Smooth muscle cell (in vitro differentiated cells): ENCODE measurements at regions not wholly inside any gene's neighbourhood (a gene's known extent, or its start where the extent isn't known, plus 50 kb on each side); places are given as distances from the start of the nearest gene placed in this dataset.
"Not testable (repeated sequence)": the region's sequence is repeated elsewhere in the genome, so short reads cannot be mapped to it uniquely, and the experiment has no call there.

Experiments used
- DNase-seq: peaks from one replicate; lab custom pipeline; 2025; ENCODE audit not compliant: unreplicated experiment; lab: John Stamatoyannopoulos, UW
- H2AFZ ChIP-seq: fragments of 200-600 bp; sonication (generic); 2 replicates; pipeline ENCODE4 v1.6.0; 2016; ENCODE audit warnings: antibody characterized with exemption, low read depth, mild to moderate bottlenecking
- H3F3A ChIP-seq: fragments of 200-600 bp; sonication (generic); 2 replicates; pipeline ENCODE4 v1.6.0; 2017; ENCODE audit warnings: antibody characterized with exemption, low read depth
- H3K27ac ChIP-seq: fragments of 200-600 bp; sonication (generic); 2 replicates; pipeline ENCODE4 v1.5.1; 2016; ENCODE audit warnings: low read depth, mild to moderate bottlenecking
- H3K27me3 ChIP-seq: fragments of 200-600 bp; sonication (generic); 2 replicates; pipeline ENCODE4 v1.6.1; 2016; ENCODE audit warnings: low read depth, mild to moderate bottlenecking
- H3K36me3 ChIP-seq: fragments of 200-600 bp; sonication (generic); 2 replicates; pipeline ENCODE4 v1.5.1; 2016; ENCODE audit warnings: low read depth
- H3K4me1 ChIP-seq: fragments of 200-600 bp; sonication (generic); 2 replicates; pipeline ENCODE4 v1.5.1; 2016; ENCODE audit warnings: low read depth
- H3K4me2 ChIP-seq: fragments of 200-600 bp; sonication (generic); 2 replicates; pipeline ENCODE4 v1.6.0; 2016; ENCODE audit warnings: mild to moderate bottlenecking
- H3K4me3 ChIP-seq: fragments of 200-600 bp; sonication (generic); 2 replicates; pipeline ENCODE4 v1.5.1; 2016; ENCODE audit warnings: mild to moderate bottlenecking
- H3K79me2 ChIP-seq: fragments of 200-600 bp; sonication (generic); 2 replicates; pipeline ENCODE4 v1.6.0; 2016; ENCODE audit warnings: low read depth, mild to moderate bottlenecking
- H3K9ac ChIP-seq: fragments of 200-600 bp; sonication (generic); 2 replicates; pipeline ENCODE4 v1.6.0; 2016; ENCODE audit warnings: low read depth
- H3K9me3 ChIP-seq: fragments of 200-600 bp; sonication (generic); replicated peaks from 2 replicates; pipeline ENCODE4 v1.5.1; 2016; ENCODE audit warnings: low read depth
- H4K20me1 ChIP-seq: fragments of 200-600 bp; sonication (generic); 2 replicates; pipeline ENCODE4 v1.6.0; 2016; ENCODE audit warnings: low read depth
- CTCF ChIP-seq: fragments of 200-600 bp; sonication (generic); IDR thresholded peaks from 2 replicates; pipeline ENCODE4 v1.5.1; 2017; ENCODE audit warnings: borderline replicate concordance, mild to moderate bottlenecking, antibody characterized with exemption; ENCODE audit not compliant: insufficient read depth, poor library complexity, severe bottlenecking
- WGBS: methylation state at CpG from one replicate; pipeline ENCODE4 v1.1.7; 2016; ENCODE audit warnings: low lambda C conversion rate; 5-methylcytosine and 5-hydroxymethylcytosine counted together

GRCh38 chr15:36449084-36449661 lies 130.3 kb upstream of the CDIN1 start:
- WGBS = 22% methylated on average over 5 of the region's 5 CpGs
- H3K79me2 ChIP-seq = no peaks in the 10 kb centered on the region
- peak overlapping the region; percentile 83 for H2AFZ ChIP-seq
- H3K4me2 ChIP-seq = peak overlapping the region; percentile 63
- DNase-seq = no peak
- no peak for TF ChIP-seq CTCF
- H3K36me3 ChIP-seq = no peaks in the 10 kb centered on the region
- H4K20me1 ChIP-seq = no peaks in the 10 kb centered on the region
- H3F3A ChIP-seq = no peaks in the 10 kb centered on the region
- H3K4me3 ChIP-seq = no peak overlapping the region
- no peak overlapping the region for H3K9ac ChIP-seq
- H3K4me1 ChIP-seq = peaks cover 12% of the 10 kb centered on the region
- H3K9me3 ChIP-seq = no peaks in the 10 kb centered on the region
- H3K27ac ChIP-seq = no peak overlapping the region
- no peaks in the 10 kb centered on the region for H3K27me3 ChIP-seq

- Histone ChIP-seq H4K20me1 (no peaks in the 10 kb centered on the region), H2AFZ (peak overlapping the region; percentile 83), H3K9ac (no peak overlapping the region), H3K9me3 (no peaks in the 10 kb centered on the region), H3K4me2 (peak overlapping the region; percentile 63), H3K4me1 (peaks cover 12% of the 10 kb centered on the region), H3K36me3 (no peaks in the 10 kb centered on the region), H3K27ac (no peak overlapping the region), H3K27me3 (no peaks in the 10 kb centered on the region), H3K79me2 (no peaks in the 10 kb centered on the region), H3F3A (no peaks in the 10 kb centered on the region), H3K4me3 (no peak overlapping the region)
- no peak for TF ChIP-seq CTCF
- no peak for DNase-seq
- WGBS = 63% methylated on average over 3 of the region's 3 CpGs
Observed at GRCh38 chr15:36449662-36450145, 129.7 kb upstream of the CDIN1 start.

DNA sequence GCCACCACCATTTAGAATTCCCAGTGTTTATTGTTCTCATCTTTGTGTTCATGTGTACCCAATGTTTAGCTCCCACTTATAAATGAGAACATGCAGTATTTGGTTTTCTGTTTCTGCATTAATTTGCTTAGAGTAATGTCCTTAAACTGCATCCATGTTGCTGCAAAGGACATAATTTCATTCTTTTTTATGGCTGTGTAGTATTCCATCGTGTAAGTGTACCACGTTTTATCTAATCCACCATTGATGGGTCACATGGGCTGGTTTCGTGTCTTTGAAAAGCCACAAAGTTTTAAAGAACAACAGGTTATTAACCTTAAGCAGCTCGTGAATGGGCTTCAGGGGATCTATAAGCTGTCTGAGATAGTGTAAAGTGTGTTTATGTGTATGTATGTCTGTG lies 125.2 kb upstream of the CDIN1 start:
- H3K9me3 ChIP-seq, H3F3A ChIP-seq, H3K27ac ChIP-seq, H2AFZ ChIP-seq, H3K9ac ChIP-seq, H3K4me2 ChIP-seq, H3K4me3 ChIP-seq, DNase-seq, H3K79me2 ChIP-seq, H4K20me1 ChIP-seq, H3K36me3 ChIP-seq, H3K27me3 ChIP-seq: not testable (repeated sequence)
- H3K4me1 ChIP-seq = peaks cover 12% of the 10 kb centered on the region
- 92% methylated on average over 4 of the region's 4 CpGs for WGBS

- Histone ChIP-seq H3K36me3 (no peaks in the 10 kb centered on the region), H3K4me1 (peaks cover 6% of the 10 kb centered on the region), H4K20me1 (no peaks in the 10 kb centered on the region), H3K27me3 (no peaks in the 10 kb centered on the region), H2AFZ (peak overlapping the region; percentile 85), H3K79me2 (no peaks in the 10 kb centered on the region), H3K4me3 (no peak overlapping the region), H3F3A (no peaks in the 10 kb centered on the region), H3K9ac (no peak overlapping the region), H3K27ac (no peak overlapping the region), H3K4me2 (peak overlapping the region; percentile 74), H3K9me3 (no peaks in the 10 kb centered on the region)
- WGBS = 27% methylated on average over 5 of the region's 5 CpGs
- DNase-seq = no peak
- TF ChIP-seq CTCF = no peak
Observed at GRCh38 chr15:36458411-36458810, 121.0 kb upstream of the CDIN1 start.
